Peyer's patch (tissue), 4 donors: ENCODE measurements at regions not wholly inside any gene's neighbourhood (a gene's known extent, or its start where the extent isn't known, plus 50 kb on each side); places are given as distances from the start of the nearest gene placed in this dataset.

Experiments
- CTCF ChIP-seq, 6 experiments: fragments of 450-650 bp in 4 of 6; fragments of 200-600 bp in 2 of 6; sonication (generic) in 1 of 6; IDR thresholded peaks; one replicate each; pipeline ENCODE4 v1.5.1; 2017 to 2019; ENCODE audit warnings: antibody characterized with exemption in 6 of 6, mild to moderate bottlenecking in 3 of 6, moderate library complexity in 1 of 6
- POLR2A ChIP-seq, 2 donors: fragments of 450-650 bp; IDR thresholded peaks; one replicate each; pipeline ENCODE4 v1.5.1; 2017; ENCODE audit warnings: antibody characterized with exemption in 2 of 2, mild to moderate bottlenecking in 2 of 2, moderate library complexity in 2 of 2

GRCh38 chr1:67570486-67571143 is 114.4 kb upstream of the GADD45A start:
- no peak for TF ChIP-seq CTCF (IDR thresholded peaks at IDR 0.05)
- no peak for TF ChIP-seq POLR2A (IDR thresholded peaks at IDR 0.05)
